ENCODE measurements at regions not wholly inside any gene's neighbourhood (a gene's known extent, or its start where the extent isn't known, plus 50 kb on each side); places are given as distances from the start of the nearest gene placed in this dataset.
"Not testable (repeated sequence)": the region's sequence is repeated elsewhere in the genome, so short reads cannot be mapped to it uniquely, and the experiment has no call there.

DNA sequence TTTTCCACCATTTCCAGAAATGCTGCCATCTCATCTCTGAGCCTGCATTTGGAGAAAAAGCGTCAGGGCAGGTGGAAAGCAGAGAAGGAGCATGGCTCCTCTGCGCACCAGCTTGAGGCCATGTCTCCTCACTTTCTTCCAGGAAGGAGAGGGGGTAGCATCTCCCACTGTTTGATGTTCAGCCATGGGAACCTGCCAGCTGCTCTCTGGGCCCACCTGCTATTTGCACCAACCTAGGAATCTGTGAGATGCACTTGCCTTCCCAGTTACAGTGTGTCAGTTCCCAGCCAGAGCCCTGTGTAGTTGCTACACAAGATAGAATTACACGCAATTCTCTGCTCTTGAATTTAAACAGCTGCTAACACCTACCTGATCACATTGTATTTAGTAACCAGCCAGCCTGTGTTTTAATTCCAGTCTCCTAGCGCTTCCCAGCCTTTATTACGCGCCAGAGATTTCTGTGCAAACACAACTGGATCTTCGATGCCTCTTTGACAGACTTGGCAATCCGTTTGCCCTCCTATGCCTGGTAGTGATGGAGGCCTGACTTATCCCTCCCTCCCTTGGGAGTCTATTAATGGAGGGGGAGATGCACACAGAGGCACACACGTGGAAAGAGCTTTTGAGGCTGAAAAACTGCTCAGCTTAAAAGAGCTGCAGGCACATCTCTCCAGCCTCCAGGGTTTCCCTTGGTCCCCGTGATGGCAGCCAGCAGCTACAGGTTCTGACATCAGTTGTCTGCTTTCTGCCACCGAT lies 98.1 kb upstream of the SEC14L1 start:
- Histone ChIP-seq H3K9me3 (ENCODE audit: control insufficient read depth, low read length) (no peaks in the 10 kb centered on the region), H3K36me3 (ENCODE audit: control insufficient read depth, insufficient read depth, low read length) (no peaks in the 10 kb centered on the region), H3K9ac (ENCODE audit: low read length) (no peak overlapping the region), H3K4me3 (ENCODE audit: low read length) (no peak overlapping the region), H3K27me3 (ENCODE audit: control insufficient read depth, insufficient read depth, low read length) (peaks cover 6% of the 10 kb centered on the region), H3K4me1 (ENCODE audit: control insufficient read depth, insufficient read depth, low read length) (no peaks in the 10 kb centered on the region)

GRCh38 chr17:77045441-77046041 lies 95.2 kb upstream of the SEC14L1 start:
- no peaks in the 10 kb centered on the region for H3K9me3 ChIP-seq (ENCODE audit: control insufficient read depth, low read length)
- no peak overlapping the region for H3K9ac ChIP-seq (ENCODE audit: low read length)
- H3K27me3 ChIP-seq (ENCODE audit: control insufficient read depth, insufficient read depth, low read length) = peaks cover 6% of the 10 kb centered on the region
- no peaks in the 10 kb centered on the region for H3K4me1 ChIP-seq (ENCODE audit: control insufficient read depth, insufficient read depth, low read length)
- no peaks in the 10 kb centered on the region for H3K36me3 ChIP-seq (ENCODE audit: control insufficient read depth, insufficient read depth, low read length)
- H3K4me3 ChIP-seq (ENCODE audit: low read length) = no peak overlapping the region

- H3K27me3 ChIP-seq (ENCODE audit: control insufficient read depth, insufficient read depth, low read length) = peaks cover 17% of the 10 kb centered on the region
- H3K4me1 ChIP-seq (ENCODE audit: control insufficient read depth, insufficient read depth, low read length) = no peaks in the 10 kb centered on the region
- no peak overlapping the region for H3K9ac ChIP-seq (ENCODE audit: low read length)
- no peaks in the 10 kb centered on the region for H3K36me3 ChIP-seq (ENCODE audit: control insufficient read depth, insufficient read depth, low read length)
- no peak overlapping the region for H3K4me3 ChIP-seq (ENCODE audit: low read length)
- no peaks in the 10 kb centered on the region for H3K9me3 ChIP-seq (ENCODE audit: control insufficient read depth, low read length)
These were observed 91.3 kb upstream of the SEC14L1 start for GRCh38 chr17:77049440-77049839.

DNA sequence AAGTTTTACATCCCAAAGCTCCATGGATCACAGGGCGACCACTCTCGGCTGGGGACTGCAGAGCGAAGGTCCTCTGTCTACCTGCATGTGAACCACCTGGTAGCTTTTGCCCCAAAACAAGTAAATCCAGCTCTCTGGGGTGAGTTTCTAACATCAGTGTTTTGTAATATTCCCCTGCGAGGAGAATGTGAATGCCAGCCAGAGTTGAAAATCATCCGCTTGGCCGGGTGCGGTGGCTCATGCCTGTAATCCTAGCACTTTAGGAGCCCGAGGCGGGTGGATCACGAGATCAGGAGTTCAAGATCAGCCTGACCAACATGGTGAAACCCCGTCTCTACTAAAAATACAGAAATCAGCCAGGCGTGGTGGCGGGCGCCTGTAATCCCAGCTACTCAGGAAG lies 89.9 kb upstream of the SEC14L1 start:
- not testable (repeated sequence) for H3K9ac ChIP-seq (ENCODE audit: low read length); H3K9me3 ChIP-seq (ENCODE audit: control insufficient read depth, low read length); H3K4me1 ChIP-seq (ENCODE audit: control insufficient read depth, insufficient read depth, low read length); H3K36me3 ChIP-seq (ENCODE audit: control insufficient read depth, insufficient read depth, low read length); H3K4me3 ChIP-seq (ENCODE audit: low read length)
- peaks cover 17% of the 10 kb centered on the region for H3K27me3 ChIP-seq (ENCODE audit: control insufficient read depth, insufficient read depth, low read length)

GRCh38 chr17:77054936-77055335 lies 85.8 kb upstream of the SEC14L1 start:
- H3K27me3 ChIP-seq (ENCODE audit: control insufficient read depth, insufficient read depth, low read length) = peaks cover 22% of the 10 kb centered on the region
- no peaks in the 10 kb centered on the region for H3K4me1 ChIP-seq (ENCODE audit: control insufficient read depth, insufficient read depth, low read length)
- H3K4me3 ChIP-seq (ENCODE audit: low read length) = no peak overlapping the region
- H3K36me3 ChIP-seq (ENCODE audit: control insufficient read depth, insufficient read depth, low read length) = no peaks in the 10 kb centered on the region
- no peaks in the 10 kb centered on the region for H3K9me3 ChIP-seq (ENCODE audit: control insufficient read depth, low read length)
- no peak overlapping the region for H3K9ac ChIP-seq (ENCODE audit: low read length)

GRCh38 chr17:77055453-77055852 lies 85.3 kb upstream of the SEC14L1 start:
- Histone ChIP-seq H3K9ac (ENCODE audit: low read length) (no peak overlapping the region), H3K27me3 (ENCODE audit: control insufficient read depth, insufficient read depth, low read length) (peaks cover 19% of the 10 kb centered on the region), H3K9me3 (ENCODE audit: control insufficient read depth, low read length) (no peaks in the 10 kb centered on the region), H3K4me1 (ENCODE audit: control insufficient read depth, insufficient read depth, low read length) (no peaks in the 10 kb centered on the region), H3K4me3 (ENCODE audit: low read length) (no peak overlapping the region), H3K36me3 (ENCODE audit: control insufficient read depth, insufficient read depth, low read length) (no peaks in the 10 kb centered on the region)

- Histone ChIP-seq H3K4me1 (ENCODE audit: control insufficient read depth, insufficient read depth, low read length) (no peaks in the 10 kb centered on the region), H3K9ac (ENCODE audit: low read length) (no peak overlapping the region), H3K27me3 (ENCODE audit: control insufficient read depth, insufficient read depth, low read length) (peaks cover 13% of the 10 kb centered on the region), H3K9me3 (ENCODE audit: control insufficient read depth, low read length) (no peaks in the 10 kb centered on the region), H3K4me3 (ENCODE audit: low read length) (no peak overlapping the region), H3K36me3 (ENCODE audit: control insufficient read depth, insufficient read depth, low read length) (no peaks in the 10 kb centered on the region)
These were observed 82.8 kb upstream of the SEC14L1 start for GRCh38 chr17:77058016-77058415.

DNA sequence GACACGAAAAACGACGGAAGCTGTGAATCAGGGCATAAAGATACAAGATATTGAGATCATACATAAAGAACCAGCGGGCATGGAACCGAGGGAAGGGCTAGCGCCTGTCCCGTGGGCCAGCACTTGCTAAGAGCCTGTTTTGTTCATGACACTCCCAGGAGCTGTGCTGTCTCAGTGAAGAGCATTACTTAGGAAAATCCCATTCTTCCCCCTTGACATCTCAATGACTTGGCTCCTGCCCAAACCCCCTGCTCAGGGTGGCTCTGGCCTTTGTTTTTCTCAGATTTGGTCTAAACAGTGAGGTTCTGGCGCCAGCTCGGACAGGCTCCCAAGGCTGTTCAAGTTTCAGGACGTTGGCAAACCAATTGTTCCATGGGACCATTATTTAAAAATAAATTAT lies 79.1 kb upstream of the SEC14L1 start:
- H3K4me1 ChIP-seq (ENCODE audit: control insufficient read depth, insufficient read depth, low read length) = no peaks in the 10 kb centered on the region
- no peaks in the 10 kb centered on the region for H3K9me3 ChIP-seq (ENCODE audit: control insufficient read depth, low read length)
- no peak overlapping the region for H3K9ac ChIP-seq (ENCODE audit: low read length)
- H3K36me3 ChIP-seq (ENCODE audit: control insufficient read depth, insufficient read depth, low read length) = no peaks in the 10 kb centered on the region
- peaks cover 6% of the 10 kb centered on the region for H3K27me3 ChIP-seq (ENCODE audit: control insufficient read depth, insufficient read depth, low read length)
- no peak overlapping the region for H3K4me3 ChIP-seq (ENCODE audit: low read length)

GRCh38 chr17:77064598-77064997 lies 76.2 kb upstream of the SEC14L1 start:
- H3K4me1 ChIP-seq (ENCODE audit: control insufficient read depth, insufficient read depth, low read length) = no peaks in the 10 kb centered on the region
- no peaks in the 10 kb centered on the region for H3K9me3 ChIP-seq (ENCODE audit: control insufficient read depth, low read length)
- H3K27me3 ChIP-seq (ENCODE audit: control insufficient read depth, insufficient read depth, low read length) = peaks cover 12% of the 10 kb centered on the region
- H3K9ac ChIP-seq (ENCODE audit: low read length) = no peak overlapping the region
- H3K36me3 ChIP-seq (ENCODE audit: control insufficient read depth, insufficient read depth, low read length) = no peaks in the 10 kb centered on the region
- H3K4me3 ChIP-seq (ENCODE audit: low read length) = no peak overlapping the region

- no peaks in the 10 kb centered on the region for H3K4me1 ChIP-seq (ENCODE audit: control insufficient read depth, insufficient read depth, low read length)
- no peaks in the 10 kb centered on the region for H3K9me3 ChIP-seq (ENCODE audit: control insufficient read depth, low read length)
- H3K36me3 ChIP-seq (ENCODE audit: control insufficient read depth, insufficient read depth, low read length) = no peaks in the 10 kb centered on the region
- H3K4me3 ChIP-seq (ENCODE audit: low read length) = no peak overlapping the region
- H3K27me3 ChIP-seq (ENCODE audit: control insufficient read depth, insufficient read depth, low read length) = peaks cover 12% of the 10 kb centered on the region
- no peak overlapping the region for H3K9ac ChIP-seq (ENCODE audit: low read length)
These were observed 74.6 kb upstream of the SEC14L1 start for GRCh38 chr17:77066165-77066564.

GRCh38 chr17:77066726-77067409 lies 73.9 kb upstream of the SEC14L1 start:
- H3K4me1 ChIP-seq (ENCODE audit: control insufficient read depth, insufficient read depth, low read length); H3K9me3 ChIP-seq (ENCODE audit: control insufficient read depth, low read length); H3K36me3 ChIP-seq (ENCODE audit: control insufficient read depth, insufficient read depth, low read length); H3K4me3 ChIP-seq (ENCODE audit: low read length); H3K27me3 ChIP-seq (ENCODE audit: control insufficient read depth, insufficient read depth, low read length); H3K9ac ChIP-seq (ENCODE audit: low read length): not testable (repeated sequence)

GRCh38 chr17:77068915-77069314 lies 71.9 kb upstream of the SEC14L1 start:
- Histone ChIP-seq H3K27me3 (ENCODE audit: control insufficient read depth, insufficient read depth, low read length) (peaks cover 14% of the 10 kb centered on the region), H3K36me3 (ENCODE audit: control insufficient read depth, insufficient read depth, low read length) (no peaks in the 10 kb centered on the region)

More at GRCh38 chr17:77068915-77069314, 71.9 kb upstream of the SEC14L1 start:
- Histone ChIP-seq H3K4me3 (ENCODE audit: low read length) (no peak overlapping the region), H3K9ac (ENCODE audit: low read length) (no peak overlapping the region), H3K9me3 (ENCODE audit: control insufficient read depth, low read length) (no peaks in the 10 kb centered on the region), H3K4me1 (ENCODE audit: control insufficient read depth, insufficient read depth, low read length) (no peaks in the 10 kb centered on the region)

All from mucosa of stomach (tissue), 1 donor.